Embryonic facial prominence (tissue), 1 donor: ENCODE measurements at regions not wholly inside any gene's neighbourhood (a gene's known extent, or its start where the extent isn't known, plus 50 kb on each side); places are given as distances from the start of the nearest gene placed in this dataset.

Experiments used
- DNase-seq: peaks from one replicate; pipeline ENCODE4 v3.0.0-alpha.2; 2016; ENCODE audit errors: extremely low spot score

- no peak for DNase-seq
Observed at GRCh38 chr16:13393816-13394215, 492.4 kb downstream of the SHISA9 start.

- DNase-seq, result no peak
Observed at GRCh38 chr16:13394488-13394887, 493.1 kb downstream of the SHISA9 start.

GRCh38 chr16:13397126-13397525, 495.7 kb downstream of the SHISA9 start:
- DNase-seq, result no peak

- no peak for DNase-seq
Observed at GRCh38 chr16:13401641-13402040, 500.2 kb downstream of the SHISA9 start.

GRCh38 chr16:13402601-13403000, 501.2 kb downstream of the SHISA9 start:
- DNase-seq, result no peak

- DNase-seq, result no peak
Observed at GRCh38 chr16:13403326-13403725, 501.9 kb downstream of the SHISA9 start.

GRCh38 chr16:13414154-13414553, 505.8 kb upstream of the ERCC4 start:
- DNase-seq, result no peak

GRCh38 chr16:13419589-13419988, 500.4 kb upstream of the ERCC4 start:
- DNase-seq, result no peak

GRCh38 chr16:13421726-13422125, 498.2 kb upstream of the ERCC4 start:
- no peak for DNase-seq

- DNase-seq, result no peak
Observed at GRCh38 chr16:13425836-13426235, 494.1 kb upstream of the ERCC4 start.

GRCh38 chr16:13426269-13426668, 493.7 kb upstream of the ERCC4 start:
- no peak for DNase-seq

GRCh38 chr16:13426736-13427135, 493.2 kb upstream of the ERCC4 start:
- no peak for DNase-seq

- no peak for DNase-seq
Observed at GRCh38 chr16:13427943-13428342, 492.0 kb upstream of the ERCC4 start.

- DNase-seq, result no peak
Observed at GRCh38 chr16:13429416-13429815, 490.5 kb upstream of the ERCC4 start.

GRCh38 chr16:13435415-13435814, 484.5 kb upstream of the ERCC4 start:
- DNase-seq, result no peak

GRCh38 chr16:13435873-13436474, 484.0 kb upstream of the ERCC4 start:
- DNase-seq, result no peak

GRCh38 chr16:13436641-13437412, 483.1 kb upstream of the ERCC4 start:
- no peak for DNase-seq

- DNase-seq, result no peak
Observed at GRCh38 chr16:13437413-13437795, 482.6 kb upstream of the ERCC4 start.

GRCh38 chr16:13438064-13438463, 481.9 kb upstream of the ERCC4 start:
- no peak for DNase-seq

GRCh38 chr16:13439766-13440165, 480.2 kb upstream of the ERCC4 start:
- DNase-seq, result no peak

GRCh38 chr16:13441675-13442074, 478.3 kb upstream of the ERCC4 start:
- DNase-seq, result no peak

GRCh38 chr16:13448346-13448745, 471.6 kb upstream of the ERCC4 start:
- no peak for DNase-seq

GRCh38 chr16:13453325-13453724, 466.6 kb upstream of the ERCC4 start:
- DNase-seq, result no peak
